HCT116 (cell line): ENCODE measurements at regions not wholly inside any gene's neighbourhood (a gene's known extent, or its start where the extent isn't known, plus 50 kb on each side); places are given as distances from the start of the nearest gene placed in this dataset.

Experiments
- ATAC-seq: fragments of 200-7000 bp; cut with Tn5 transposase; 2 replicates; pipeline ENCODE4 v1.9.1; 2020; ENCODE audit warnings: mild to moderate bottlenecking, moderate library complexity
- BruUV-seq: library from RNA; stranded (reverse); fragments of 400-500 nt; replicated peaks from 2 replicates; lab custom pipeline; 2021; lab: Mats Ljungman, UMichigan
- CTCF ChIA-PET: fragments of 300-600 bp; sonication (Branson Sonifier 250); formaldehyde crosslinking; loops from one replicate; lab custom pipeline; 2021; ENCODE audit warnings: antibody characterized with exemption; lab: Charles Lee
- POLR2A ChIA-PET: fragments of 300-600, 350-600 bp; sonication (Branson Sonifier 250); formaldehyde crosslinking; loops from one replicate; lab custom pipeline; 2021; ENCODE audit warnings: antibody characterized with exemption; lab: Charles Lee
- RAD21 ChIA-PET, 2 experiments: fragments of 300-600 bp; sonication (Branson Sonifier 250); formaldehyde crosslinking; loops; one replicate each; lab custom pipeline; 2023; ENCODE audit warnings: low total read pairs in 2 of 2; ENCODE audit not compliant: uncharacterized antibody in 2 of 2, unreplicated experiment in 2 of 2, low non-redundant PET in 1 of 2; lab: Charles Lee
- DNase-seq: peaks from one replicate; pipeline ENCODE4 v3.0.0-alpha.2; 2010; ENCODE audit warnings: low read depth, low spot score
- H2AFZ ChIP-seq: fragments of 200-600 bp; shearing (Covaris generic), sonication (generic); 2 replicates; pipeline ENCODE4 v1.6.1; 2017; ENCODE audit warnings: low read depth, mixed run types, mixed read lengths, antibody characterized with exemption, low read length; ENCODE audit not compliant: poor library complexity, severe bottlenecking
- H3K27ac ChIP-seq: 2 replicates; pipeline ENCODE4 v1.5.1; 2012; ENCODE audit warnings: low read depth, low read length
- H3K27me3 ChIP-seq: fragments of 200-600 bp; sonication (generic); 2 replicates; pipeline ENCODE4 v1.6.1; 2016; ENCODE audit warnings: mixed run types, low read length, mixed read lengths; ENCODE audit not compliant: insufficient read depth
- H3K36me3 ChIP-seq, 2 experiments: fragments of 200-500 bp in 1 of 2; fragments of 200-600 bp in 1 of 2; sonication (Bioruptor generic) in 1 of 2; sonication (generic) in 1 of 2; 2 replicates each; pipeline versions ENCODE4 v1.5.1 to v1.6.1; 2014 to 2016; ENCODE audit warnings: low read length in 2 of 2, inconsistent platforms in 1 of 2, mixed read lengths in 1 of 2, mixed run types in 1 of 2; ENCODE audit not compliant: insufficient read depth in 2 of 2, control insufficient read depth in 1 of 2
- H3K4me1 ChIP-seq, 2 experiments: fragments of 200-600 bp in 1 of 2; sonication (generic) in 1 of 2; 2 replicates each; pipeline versions ENCODE4 v1.5.1 to v1.6.1; 2012 to 2017; ENCODE audit warnings: low read length in 2 of 2, inconsistent platforms in 1 of 2, mild to moderate bottlenecking in 1 of 2, mixed read lengths in 1 of 2, mixed run types in 1 of 2, moderate library complexity in 1 of 2; ENCODE audit not compliant: insufficient read depth in 2 of 2, control insufficient read depth in 1 of 2
- H3K4me2 ChIP-seq: fragments of 200-600 bp; sonication (generic); 2 replicates; pipeline ENCODE4 v1.6.1; 2017; ENCODE audit warnings: mixed run types, low read length, mixed read lengths
- H3K4me3 ChIP-seq, 2 experiments: fragments of 200-600 bp in 1 of 2; sonication (generic) in 1 of 2; replicated peaks in 1 of 2; 2 replicates each; pipeline ENCODE4 v1.5.1; 2011 to 2016; ENCODE audit warnings: low read length in 2 of 2, control low read depth in 1 of 2, low read depth in 1 of 2, mild to moderate bottlenecking in 1 of 2, mixed read lengths in 1 of 2, mixed run types in 1 of 2
- H3K79me2 ChIP-seq: fragments of 200-600 bp; sonication (generic); 2 replicates; pipeline ENCODE4 v1.6.1; 2017; ENCODE audit warnings: mild to moderate bottlenecking, mixed run types, low read length, moderate library complexity, mixed read lengths; ENCODE audit not compliant: insufficient read depth
- H3K9ac ChIP-seq: fragments of 200-600 bp; sonication (generic); 2 replicates; pipeline ENCODE4 v1.6.1; 2016; ENCODE audit warnings: low read length, mixed read lengths
- H3K9me2 ChIP-seq: fragments of 200-600 bp; sonication (generic), shearing (Covaris generic); 2 replicates; pipeline ENCODE4 v1.6.1; 2017; ENCODE audit warnings: mixed run types, mild to moderate bottlenecking, moderate library complexity; ENCODE audit not compliant: insufficient read depth
- H3K9me3 ChIP-seq, 2 experiments: fragments of 200-500 bp in 1 of 2; fragments of 200-600 bp in 1 of 2; sonication (Bioruptor generic) in 1 of 2; sonication (generic) in 1 of 2; 2 replicates each; pipeline ENCODE4 v1.6.1; 2014 to 2017; ENCODE audit warnings: low read length in 2 of 2, mixed read lengths in 2 of 2, inconsistent platforms in 1 of 2, low read depth in 1 of 2, mild to moderate bottlenecking in 1 of 2, mixed run types in 1 of 2, moderate library complexity in 1 of 2; ENCODE audit not compliant: control insufficient read depth in 1 of 2, insufficient read depth in 1 of 2
- H4K20me1 ChIP-seq: fragments of 200-600 bp; sonication (generic), shearing (Covaris generic); 2 replicates; pipeline ENCODE4 v1.6.1; 2017; ENCODE audit warnings: mixed run types, mild to moderate bottlenecking, moderate library complexity; ENCODE audit not compliant: insufficient read depth
- CEBPB ChIP-seq: IDR thresholded peaks from 2 replicates; pipeline ENCODE4 v1.6.1; 2012; ENCODE audit warnings: low read depth
- EZH2 ChIP-seq: fragments of 200-600 bp; sonication (generic); IDR thresholded peaks from 2 replicates; pipeline ENCODE4 v1.6.1; 2017; ENCODE audit warnings: antibody characterized with exemption, mixed run types
- EZH2phosphoT487 ChIP-seq: fragments of 200-600 bp; IDR thresholded peaks from 2 replicates; pipeline ENCODE4 v1.6.1; 2018; ENCODE audit warnings: antibody characterized with exemption, borderline replicate concordance
- JUND ChIP-seq: IDR thresholded peaks from 2 replicates; pipeline ENCODE4 v1.6.1; 2012
- POLR2AphosphoS5 ChIP-seq: IDR thresholded peaks from 2 replicates; pipeline ENCODE4 v1.6.1; 2011; ENCODE audit warnings: mild to moderate bottlenecking, low read depth, low read length, moderate library complexity
- RAD21 ChIP-seq: IDR thresholded peaks from 2 replicates; pipeline ENCODE4 v1.6.1; 2012; ENCODE audit warnings: low read depth, mild to moderate bottlenecking
- SIN3A ChIP-seq: IDR thresholded peaks from 2 replicates; pipeline ENCODE4 v1.6.1; 2012; ENCODE audit warnings: low read depth
- SP1 ChIP-seq: IDR thresholded peaks from 2 replicates; pipeline ENCODE4 v1.6.1; 2012; ENCODE audit warnings: low read depth
- TCF7L2 ChIP-seq: IDR thresholded peaks from 2 replicates; pipeline ENCODE4 v1.7.0; 2011; ENCODE audit warnings: borderline replicate concordance, inconsistent platforms; ENCODE audit not compliant: insufficient read depth, insufficient read length; ENCODE audit errors: extremely low read depth
- YY1 ChIP-seq: IDR thresholded peaks from 2 replicates; pipeline ENCODE4 v1.6.1; 2011; ENCODE audit warnings: low read length, low read depth, moderate library complexity, mild to moderate bottlenecking; ENCODE audit not compliant: insufficient replicate concordance; ENCODE audit errors: extremely low read depth
- ZFX ChIP-seq: fragments of 450-650 bp; IDR thresholded peaks from 2 replicates; pipeline ENCODE4 v1.6.1; 2017
- intact Hi-C: fragments of 100-400 bp; cut with micrococcal nuclease; formaldehyde crosslinking; loops from 2 replicates; pipeline ENCODE4 v1.10.0; 2022
- TF ChIP-seq, protein P1 (sequence below): IDR thresholded peaks from 2 replicates; pipeline ENCODE4 v1.6.1; 2011; ENCODE audit warnings: mild to moderate bottlenecking, low read length, moderate library complexity; ENCODE audit not compliant: insufficient replicate concordance; ENCODE audit errors: extremely low read depth
- TF ChIP-seq, protein P2 (sequence below), 3 experiments: fragments of 200-600 bp in 1 of 3; sonication (generic) in 1 of 3; IDR thresholded peaks in 2 of 3; conservative IDR thresholded peaks in 1 of 3; 2 replicates each; pipeline ENCODE4 v1.5.1; 2012 to 2017; ENCODE audit warnings: low read depth in 2 of 3, low read length in 2 of 3, antibody characterized with exemption in 1 of 3, borderline replicate concordance in 1 of 3, control low read depth in 1 of 3, mild to moderate bottlenecking in 1 of 3, mixed read lengths in 1 of 3, mixed run types in 1 of 3, moderate library complexity in 1 of 3; ENCODE audit not compliant: insufficient read depth in 1 of 3
- TF ChIP-seq, protein P3 (sequence below): IDR thresholded peaks from 2 replicates; pipeline ENCODE4 v1.6.1; 2012
- TF ChIP-seq, protein P4 (sequence below): IDR thresholded peaks from 2 replicates; pipeline ENCODE4 v1.6.1; 2012; ENCODE audit warnings: low read depth
- TF ChIP-seq, protein P5 (sequence below): IDR thresholded peaks from 2 replicates; pipeline ENCODE4 v1.6.1; 2012

DNA sequence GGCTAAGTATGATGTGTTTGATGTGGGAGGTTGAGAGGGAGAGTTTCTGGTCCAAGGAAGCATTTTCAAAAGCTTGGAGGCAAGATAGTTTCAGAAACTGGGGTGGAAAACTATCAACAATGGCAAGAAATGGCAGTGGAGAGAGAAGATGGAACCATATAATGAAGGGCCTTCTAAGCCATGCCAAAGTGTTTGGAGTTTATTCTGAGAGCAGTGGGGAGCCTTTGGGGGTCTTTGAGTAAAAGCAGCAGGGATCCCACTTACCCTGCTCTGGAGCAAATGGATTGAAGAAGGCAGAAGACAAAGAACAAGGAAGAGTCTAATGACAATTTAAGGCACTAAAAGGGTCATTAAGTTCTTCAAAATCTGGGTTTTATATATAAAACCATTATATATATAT, 538.9 kb downstream of the UTRN start:
- POLR2A ChIA-PET = no interaction called here
- Histone ChIP-seq H3K9me3 (no peaks in the 10 kb centered on the region), H4K20me1 (no peaks in the 10 kb centered on the region), H3K4me1 (peaks cover 4 to 41% of the 10 kb centered on the region in 2 experiments; a peak in 2 of 4 replicates), H3K4me3 (no peak overlapping the region), H3K79me2 (no peaks in the 10 kb centered on the region), H3K27ac (no peak overlapping the region), H3K36me3 (peaks cover 0 to 5% of the 10 kb centered on the region in 2 experiments; a peak in 1 of 4 replicates), H3K9me2 (no peaks in the 10 kb centered on the region; the same call in 1 of the 2 replicates), H3K27me3 (no peaks in the 10 kb centered on the region), H3K4me2 (no peak overlapping the region), H3K9ac (no peak overlapping the region), H2AFZ (no peak overlapping the region)
- CTCF ChIA-PET = no interaction called here
- TF ChIP-seq ZFX = no peak
- TF ChIP-seq TCF7L2 = no peak
- TF ChIP-seq RAD21 = no peak
- no peak for TF ChIP-seq CEBPB
- TF ChIP-seq, protein P1, sequence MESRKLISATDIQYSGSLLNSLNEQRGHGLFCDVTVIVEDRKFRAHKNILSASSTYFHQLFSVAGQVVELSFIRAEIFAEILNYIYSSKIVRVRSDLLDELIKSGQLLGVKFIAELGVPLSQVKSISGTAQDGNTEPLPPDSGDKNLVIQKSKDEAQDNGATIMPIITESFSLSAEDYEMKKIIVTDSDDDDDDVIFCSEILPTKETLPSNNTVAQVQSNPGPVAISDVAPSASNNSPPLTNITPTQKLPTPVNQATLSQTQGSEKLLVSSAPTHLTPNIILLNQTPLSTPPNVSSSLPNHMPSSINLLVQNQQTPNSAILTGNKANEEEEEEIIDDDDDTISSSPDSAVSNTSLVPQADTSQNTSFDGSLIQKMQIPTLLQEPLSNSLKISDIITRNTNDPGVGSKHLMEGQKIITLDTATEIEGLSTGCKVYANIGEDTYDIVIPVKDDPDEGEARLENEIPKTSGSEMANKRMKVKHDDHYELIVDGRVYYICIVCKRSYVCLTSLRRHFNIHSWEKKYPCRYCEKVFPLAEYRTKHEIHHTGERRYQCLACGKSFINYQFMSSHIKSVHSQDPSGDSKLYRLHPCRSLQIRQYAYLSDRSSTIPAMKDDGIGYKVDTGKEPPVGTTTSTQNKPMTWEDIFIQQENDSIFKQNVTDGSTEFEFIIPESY = no peak
- no peak for TF ChIP-seq JUND
- no peak for TF ChIP-seq SIN3A
- no peak for TF ChIP-seq EZH2phosphoT487
- no peak for TF ChIP-seq SP1
- no peak for TF ChIP-seq POLR2AphosphoS5
- TF ChIP-seq, protein P2, sequence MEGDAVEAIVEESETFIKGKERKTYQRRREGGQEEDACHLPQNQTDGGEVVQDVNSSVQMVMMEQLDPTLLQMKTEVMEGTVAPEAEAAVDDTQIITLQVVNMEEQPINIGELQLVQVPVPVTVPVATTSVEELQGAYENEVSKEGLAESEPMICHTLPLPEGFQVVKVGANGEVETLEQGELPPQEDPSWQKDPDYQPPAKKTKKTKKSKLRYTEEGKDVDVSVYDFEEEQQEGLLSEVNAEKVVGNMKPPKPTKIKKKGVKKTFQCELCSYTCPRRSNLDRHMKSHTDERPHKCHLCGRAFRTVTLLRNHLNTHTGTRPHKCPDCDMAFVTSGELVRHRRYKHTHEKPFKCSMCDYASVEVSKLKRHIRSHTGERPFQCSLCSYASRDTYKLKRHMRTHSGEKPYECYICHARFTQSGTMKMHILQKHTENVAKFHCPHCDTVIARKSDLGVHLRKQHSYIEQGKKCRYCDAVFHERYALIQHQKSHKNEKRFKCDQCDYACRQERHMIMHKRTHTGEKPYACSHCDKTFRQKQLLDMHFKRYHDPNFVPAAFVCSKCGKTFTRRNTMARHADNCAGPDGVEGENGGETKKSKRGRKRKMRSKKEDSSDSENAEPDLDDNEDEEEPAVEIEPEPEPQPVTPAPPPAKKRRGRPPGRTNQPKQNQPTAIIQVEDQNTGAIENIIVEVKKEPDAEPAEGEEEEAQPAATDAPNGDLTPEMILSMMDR (IDR thresholded peaks at IDR 0.05 in 2 of 3, conservative IDR thresholded peaks at IDR 0.05 in 1 of 3; ENCODE audit: borderline replicate concordance in 1 of 3, insufficient read depth in 1 of 3, low read depth in 2 of 3, low read length in 2 of 3) = no peak
- no peak for TF ChIP-seq YY1
- TF ChIP-seq, protein P3, sequence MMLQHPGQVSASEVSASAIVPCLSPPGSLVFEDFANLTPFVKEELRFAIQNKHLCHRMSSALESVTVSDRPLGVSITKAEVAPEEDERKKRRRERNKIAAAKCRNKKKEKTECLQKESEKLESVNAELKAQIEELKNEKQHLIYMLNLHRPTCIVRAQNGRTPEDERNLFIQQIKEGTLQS = no peak
- no peak for TF ChIP-seq EZH2
- TF ChIP-seq, protein P4, sequence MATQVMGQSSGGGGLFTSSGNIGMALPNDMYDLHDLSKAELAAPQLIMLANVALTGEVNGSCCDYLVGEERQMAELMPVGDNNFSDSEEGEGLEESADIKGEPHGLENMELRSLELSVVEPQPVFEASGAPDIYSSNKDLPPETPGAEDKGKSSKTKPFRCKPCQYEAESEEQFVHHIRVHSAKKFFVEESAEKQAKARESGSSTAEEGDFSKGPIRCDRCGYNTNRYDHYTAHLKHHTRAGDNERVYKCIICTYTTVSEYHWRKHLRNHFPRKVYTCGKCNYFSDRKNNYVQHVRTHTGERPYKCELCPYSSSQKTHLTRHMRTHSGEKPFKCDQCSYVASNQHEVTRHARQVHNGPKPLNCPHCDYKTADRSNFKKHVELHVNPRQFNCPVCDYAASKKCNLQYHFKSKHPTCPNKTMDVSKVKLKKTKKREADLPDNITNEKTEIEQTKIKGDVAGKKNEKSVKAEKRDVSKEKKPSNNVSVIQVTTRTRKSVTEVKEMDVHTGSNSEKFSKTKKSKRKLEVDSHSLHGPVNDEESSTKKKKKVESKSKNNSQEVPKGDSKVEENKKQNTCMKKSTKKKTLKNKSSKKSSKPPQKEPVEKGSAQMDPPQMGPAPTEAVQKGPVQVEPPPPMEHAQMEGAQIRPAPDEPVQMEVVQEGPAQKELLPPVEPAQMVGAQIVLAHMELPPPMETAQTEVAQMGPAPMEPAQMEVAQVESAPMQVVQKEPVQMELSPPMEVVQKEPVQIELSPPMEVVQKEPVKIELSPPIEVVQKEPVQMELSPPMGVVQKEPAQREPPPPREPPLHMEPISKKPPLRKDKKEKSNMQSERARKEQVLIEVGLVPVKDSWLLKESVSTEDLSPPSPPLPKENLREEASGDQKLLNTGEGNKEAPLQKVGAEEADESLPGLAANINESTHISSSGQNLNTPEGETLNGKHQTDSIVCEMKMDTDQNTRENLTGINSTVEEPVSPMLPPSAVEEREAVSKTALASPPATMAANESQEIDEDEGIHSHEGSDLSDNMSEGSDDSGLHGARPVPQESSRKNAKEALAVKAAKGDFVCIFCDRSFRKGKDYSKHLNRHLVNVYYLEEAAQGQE = no peak
- TF ChIP-seq, protein P5, sequence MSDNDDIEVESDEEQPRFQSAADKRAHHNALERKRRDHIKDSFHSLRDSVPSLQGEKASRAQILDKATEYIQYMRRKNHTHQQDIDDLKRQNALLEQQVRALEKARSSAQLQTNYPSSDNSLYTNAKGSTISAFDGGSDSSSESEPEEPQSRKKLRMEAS = no peak
- ATAC-seq (no peak), DNase-seq (no peak)
- intact Hi-C loops = no loop called here
- BruUV-seq = no TSS peak
- RAD21 ChIA-PET = no interaction called here
